Right ventricle myocardium superior (tissue), 1 donor: ENCODE measurements at regions not wholly inside any gene's neighbourhood (a gene's known extent, or its start where the extent isn't known, plus 50 kb on each side); places are given as distances from the start of the nearest gene placed in this dataset.
A peak's percentile ranks its signal among the peaks of the same experiment; 100 is the strongest.

ENCODE experiments used
- ATAC-seq: fragments of 200-7000 bp; cut with Tn5 transposase; one replicate; pipeline ENCODE4 v1.9.1; 2020; ENCODE audit warnings: mild to moderate bottlenecking; ENCODE audit not compliant: poor library complexity
- DNase-seq: peaks from one replicate; pipeline ENCODE4 v3.0.0-alpha.2; 2020
- intact Hi-C: fragments of 100-400 bp; cut with DNase I; formaldehyde crosslinking; loops from one replicate; pipeline ENCODE4 v1.11.2; 2022
- donor health status: DM: no; HTN: yes; CAD: no; lungs with severe emphysema.

DNA sequence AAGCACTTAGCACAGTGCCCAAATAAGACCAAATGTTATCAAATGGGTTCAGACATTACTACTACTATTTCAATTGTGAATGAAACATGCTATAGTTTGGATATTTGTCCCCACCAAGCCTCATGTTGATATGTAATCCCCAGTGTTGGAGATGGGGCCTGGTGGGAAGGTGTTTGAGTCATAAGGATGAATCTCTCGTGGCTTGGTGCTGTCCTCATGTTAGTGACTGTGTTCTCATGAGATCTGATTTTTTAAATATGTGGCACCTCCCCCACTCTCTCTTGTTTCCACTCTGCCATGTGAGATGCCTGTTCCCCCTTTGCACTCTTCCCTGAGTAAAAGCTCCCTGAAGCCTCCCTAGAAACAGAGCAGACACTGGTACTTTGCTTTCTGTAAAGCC is 148.7 kb upstream of the TGFBR2 start:
- intact Hi-C loops: no loop called here
- DNase-seq: no peak
- ATAC-seq: no peak

DNA sequence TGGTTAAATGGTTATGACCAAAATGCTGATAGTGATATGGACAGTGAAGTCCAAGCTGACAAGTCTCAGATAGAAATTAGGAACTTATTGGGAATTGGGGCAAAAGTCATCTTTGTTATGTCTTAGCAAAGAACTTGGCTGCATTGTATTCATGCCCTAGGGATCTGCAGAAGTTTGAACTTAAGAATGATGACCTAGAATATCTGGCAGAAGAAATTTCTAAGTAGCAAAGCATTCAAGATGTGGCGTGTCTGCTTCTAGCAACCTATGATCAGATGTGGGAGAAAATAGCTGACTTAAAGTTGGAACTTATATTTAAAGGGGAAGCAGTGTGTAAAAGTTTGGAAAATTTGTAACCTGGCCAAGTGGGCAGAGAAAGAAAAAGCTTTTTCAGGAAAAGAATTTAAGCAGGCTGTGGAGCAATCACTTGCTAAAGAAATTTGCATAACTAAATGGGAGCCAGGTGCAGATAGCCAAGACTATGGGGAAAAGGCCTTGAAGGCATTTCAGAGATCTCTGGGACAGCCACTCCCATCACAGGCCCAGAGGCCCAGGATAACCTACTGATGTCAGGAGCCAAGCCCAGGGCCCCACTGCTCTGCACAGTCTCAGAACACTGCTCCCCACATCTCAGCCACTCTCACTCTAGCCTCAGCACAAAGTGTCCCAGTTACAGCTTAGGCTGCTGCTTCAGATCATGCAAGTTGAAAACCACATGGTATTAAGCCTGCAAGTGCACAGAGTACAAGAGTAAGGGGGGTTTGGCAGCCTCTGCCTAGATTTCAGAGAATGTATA is 147.8 kb upstream of the TGFBR2 start:
- intact Hi-C loops: no loop called here
- DNase-seq: peak; percentile 42
- peak; percentile 29 for ATAC-seq

- no peak for ATAC-seq
- no peak for DNase-seq
- intact Hi-C loops: no loop called here
These were observed 145.1 kb upstream of the TGFBR2 start for GRCh38 chr3:30461311-30461710.

DNA sequence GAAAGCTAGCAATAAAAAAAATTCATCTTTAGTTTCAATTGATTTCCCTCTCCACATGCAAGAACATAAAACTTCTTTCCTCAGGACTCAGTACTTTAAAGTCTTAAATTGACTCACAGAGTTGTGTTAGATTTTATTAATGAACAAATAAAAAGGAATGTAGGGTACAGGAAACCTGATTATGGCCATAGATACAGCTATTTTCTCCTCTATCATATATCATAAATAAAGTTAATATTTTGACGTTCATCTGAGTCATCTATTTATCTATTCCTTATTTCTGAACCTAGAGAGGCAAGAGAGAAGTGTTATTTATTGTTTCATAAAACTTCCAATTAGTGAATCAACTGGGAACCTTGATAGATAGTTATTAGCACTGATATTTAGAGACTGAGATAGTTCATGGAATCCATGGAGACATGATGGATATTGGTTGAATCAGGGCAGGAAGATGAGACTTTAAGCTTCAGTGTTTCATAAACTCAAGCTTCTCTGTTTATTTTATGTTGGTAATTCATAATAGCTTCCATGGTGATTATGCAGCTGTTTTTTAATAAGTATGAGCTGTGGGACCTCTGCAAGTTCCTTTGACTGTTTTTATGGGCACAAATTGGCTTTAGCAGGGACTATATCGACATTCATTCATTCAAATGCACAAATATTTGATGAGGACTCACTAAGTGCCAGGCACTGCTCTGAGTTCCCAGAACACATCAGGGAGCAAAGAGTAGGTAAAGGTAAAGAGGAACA is 143.5 kb upstream of the TGFBR2 start:
- intact Hi-C loops: no loop called here
- no peak for DNase-seq
- no peak for ATAC-seq

- ATAC-seq: no peak
- intact Hi-C loops: no loop called here
- DNase-seq: no peak
These were observed 142.0 kb upstream of the TGFBR2 start for GRCh38 chr3:30464381-30464780.

- DNase-seq: no peak
- no peak for ATAC-seq
- intact Hi-C loops: no loop called here
These were observed 140.9 kb upstream of the TGFBR2 start for GRCh38 chr3:30465454-30465853.

- no peak for DNase-seq
These were observed 138.7 kb upstream of the TGFBR2 start for GRCh38 chr3:30467596-30468238.

DNA sequence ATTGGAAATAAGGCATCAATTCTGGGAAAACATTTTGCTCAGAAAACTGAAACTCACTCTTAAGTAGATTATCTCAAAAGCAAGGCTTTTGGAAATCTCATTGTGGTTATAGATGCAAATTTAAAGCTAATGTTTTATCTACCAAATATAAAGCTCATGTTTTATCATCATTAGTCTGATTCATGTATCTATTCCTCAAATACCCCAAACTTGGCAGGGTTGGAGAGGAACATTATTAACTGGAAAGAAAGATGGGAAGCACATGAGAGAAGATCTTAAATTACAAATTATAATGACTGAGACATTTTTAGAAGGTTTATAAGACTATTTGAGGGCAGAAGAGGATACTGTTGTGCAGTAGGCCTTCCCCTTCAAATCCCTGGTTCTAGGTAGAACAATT is 137.3 kb upstream of the TGFBR2 start:
- ATAC-seq: no peak
- DNase-seq: no peak
- intact Hi-C loops: no loop called here

More at GRCh38 chr3:30467596-30468238, 138.7 kb upstream of the TGFBR2 start:
- no peak for ATAC-seq
- intact Hi-C loops: no loop called here

- DNase-seq: no peak
- intact Hi-C loops: no loop called here
- no peak for ATAC-seq
These were observed 135.9 kb upstream of the TGFBR2 start for GRCh38 chr3:30470496-30470895.

- ATAC-seq (no peak), DNase-seq (no peak)
- intact Hi-C loops: no loop called here
These were observed 135.3 kb upstream of the TGFBR2 start for GRCh38 chr3:30471066-30471465.

DNA sequence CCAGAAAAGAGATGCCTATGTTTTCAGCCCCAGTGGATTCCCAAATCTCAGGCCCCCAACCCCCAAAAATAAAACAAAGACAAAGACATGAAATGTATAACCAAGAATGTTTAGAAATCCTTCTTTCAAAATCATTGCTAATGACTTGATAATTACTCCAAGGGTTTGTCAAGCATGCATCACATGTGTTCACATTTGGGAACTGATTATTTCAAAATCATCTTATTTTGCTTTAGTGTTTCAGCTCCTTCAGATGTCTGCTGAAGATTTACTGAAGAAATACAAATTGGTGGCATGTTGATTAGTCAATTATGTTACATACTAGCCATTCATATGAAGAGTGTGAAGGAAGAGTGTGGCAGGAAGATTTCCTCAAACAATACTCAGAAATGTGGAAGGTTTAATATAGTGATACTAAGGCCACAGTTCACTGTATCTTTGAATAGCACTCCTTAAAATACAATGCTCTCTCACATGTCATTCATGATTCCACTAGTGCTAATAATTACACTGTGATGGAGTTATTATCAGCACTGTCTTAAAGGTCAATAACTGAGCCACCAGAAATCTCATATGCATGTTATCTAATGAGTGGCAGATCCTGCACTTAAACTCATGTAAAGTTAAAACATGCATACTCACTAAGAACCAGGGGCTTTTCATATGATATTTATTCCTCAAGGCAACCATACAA is 134.5 kb upstream of the TGFBR2 start:
- DNase-seq: no peak
- intact Hi-C loops: no loop called here
- ATAC-seq: peak; percentile 30

DNA sequence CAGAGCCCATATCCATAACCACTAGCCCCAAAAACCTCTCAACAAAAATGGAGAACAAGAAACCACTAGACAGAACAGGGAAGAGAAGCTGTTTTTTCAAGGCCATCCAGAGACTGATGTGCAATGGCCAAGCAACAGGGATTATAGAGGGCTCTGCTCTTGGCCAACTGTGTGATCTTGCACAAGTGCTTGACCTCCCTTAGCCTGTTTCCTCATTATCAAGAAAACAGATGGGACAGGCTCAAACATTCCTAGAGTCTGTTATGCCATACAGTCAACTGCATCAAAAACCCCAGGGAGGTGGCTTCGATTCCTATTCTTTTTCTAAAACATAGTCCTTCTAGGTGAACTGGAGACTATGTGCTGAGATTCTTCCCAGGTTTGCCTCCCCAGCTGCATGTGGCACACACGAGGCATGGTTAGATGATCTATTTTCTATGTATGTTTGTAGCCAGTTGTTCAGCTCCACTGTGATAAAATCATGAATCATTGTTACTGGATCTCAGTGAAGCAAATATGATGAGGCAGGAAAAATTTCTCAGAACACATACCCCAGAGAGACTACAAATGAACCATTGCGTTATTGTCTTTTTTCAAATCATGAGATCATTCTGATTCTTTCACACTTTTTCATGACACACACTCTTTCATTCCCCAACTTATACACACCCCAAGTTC is 132.9 kb upstream of the TGFBR2 start:
- ATAC-seq (peak; percentile 94), DNase-seq (peak; percentile 47)
- intact Hi-C loops: no loop called here

GRCh38 chr3:30474371-30474770 is 132.0 kb upstream of the TGFBR2 start:
- ATAC-seq (no peak), DNase-seq (no peak)
- intact Hi-C loops: no loop called here

- ATAC-seq (no peak), DNase-seq (no peak)
- intact Hi-C loops: no loop called here
These were observed 131.2 kb upstream of the TGFBR2 start for GRCh38 chr3:30475038-30475808.

DNA sequence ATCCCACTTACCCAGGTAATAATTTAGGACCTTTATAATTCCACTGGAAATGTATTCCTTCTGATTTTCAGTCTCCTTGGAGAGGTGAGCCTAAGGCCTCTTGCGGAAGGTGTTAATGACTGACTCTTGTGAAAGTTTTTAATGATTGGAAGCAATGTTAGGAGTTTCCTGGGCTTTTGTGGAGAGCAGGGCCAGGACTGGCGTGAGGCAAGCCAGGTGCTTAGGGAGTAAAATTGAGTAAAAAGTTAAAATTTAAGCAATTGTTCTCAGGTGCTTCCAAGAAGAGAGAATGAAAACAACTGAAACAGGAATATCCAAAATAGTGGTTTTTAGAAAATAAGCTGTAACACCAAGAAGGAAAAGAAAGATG is 130.6 kb upstream of the TGFBR2 start:
- intact Hi-C loops: no loop called here
- DNase-seq (no peak), ATAC-seq (no peak)

DNA sequence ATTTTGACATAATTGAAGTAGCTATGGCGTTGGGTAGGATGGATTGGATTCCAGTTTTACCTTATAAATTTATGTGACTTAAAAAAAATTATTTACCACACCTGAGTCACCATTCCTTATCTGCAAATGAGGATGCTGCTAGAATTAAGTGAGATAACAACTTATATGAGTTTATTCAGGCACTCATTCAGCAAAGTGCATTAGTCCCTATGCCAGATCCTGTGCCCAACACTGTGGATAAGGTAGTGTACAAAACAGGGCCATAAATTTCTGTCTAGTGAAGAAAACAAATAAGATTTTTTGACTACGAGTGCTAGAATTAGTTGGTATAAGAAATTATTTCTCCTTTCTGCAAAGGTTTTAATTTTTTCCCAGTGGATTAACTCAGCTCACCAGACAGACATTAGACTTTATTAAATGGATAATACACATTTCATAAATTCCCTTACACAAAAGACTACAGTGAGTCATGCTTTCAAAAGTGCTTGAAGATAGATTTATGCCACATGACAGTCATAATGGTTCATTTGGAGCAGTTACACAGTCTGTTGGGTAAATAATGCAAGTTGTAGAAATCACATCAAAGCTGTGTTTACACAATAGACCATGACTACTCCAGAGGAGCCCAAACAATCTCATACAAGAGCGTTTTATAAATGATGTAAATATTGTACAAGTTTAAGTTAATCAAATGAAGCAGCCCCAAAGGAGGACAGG is 129.9 kb upstream of the TGFBR2 start:
- intact Hi-C loops: no loop called here
- DNase-seq (no peak), ATAC-seq (no peak)

DNA sequence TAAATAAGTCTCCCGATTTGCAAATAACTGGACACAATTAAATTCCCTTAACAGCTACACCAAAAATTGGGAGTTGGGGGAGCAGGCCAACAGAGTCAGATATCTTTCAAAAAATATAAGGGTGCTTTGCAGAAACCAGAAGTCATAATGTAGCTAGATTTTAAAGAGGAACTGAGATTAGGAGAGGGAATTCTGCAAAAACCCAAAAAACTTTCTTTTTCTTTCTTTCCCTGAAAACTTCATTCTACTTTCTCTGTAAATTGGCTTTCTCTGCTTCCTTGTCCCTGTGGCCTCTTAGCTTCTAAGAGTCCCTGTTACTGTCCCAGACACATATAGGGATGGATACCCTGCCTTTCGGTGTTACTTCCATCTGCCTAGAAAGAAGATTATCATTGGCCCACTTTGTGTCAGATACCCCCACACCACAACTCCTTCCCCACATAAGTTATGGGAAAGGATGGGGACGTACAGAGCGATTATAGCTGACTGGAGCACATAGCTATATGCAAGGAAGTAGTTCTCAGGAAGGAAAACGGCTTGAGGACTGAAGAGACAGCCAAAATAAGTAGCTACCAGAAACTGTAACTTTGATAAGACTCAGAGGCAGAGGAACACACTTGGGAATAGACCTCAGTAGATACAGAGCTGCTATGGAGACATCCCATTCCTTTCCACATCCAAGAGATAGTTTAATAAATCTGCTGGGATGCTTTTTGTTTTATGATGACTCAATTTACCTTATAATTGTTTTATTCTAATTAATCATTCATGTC is 129.1 kb upstream of the TGFBR2 start:
- DNase-seq (no peak), ATAC-seq (no peak)
- intact Hi-C loops: no loop called here
